OCI-LY7 (cell line): ENCODE measurements at regions not wholly inside any gene's neighbourhood (a gene's known extent, or its start where the extent isn't known, plus 50 kb on each side); places are given as distances from the start of the nearest gene placed in this dataset.

Experiments used
- CTCF ChIP-seq: fragments of 200-600 bp; sonication (generic); conservative IDR thresholded peaks from 2 replicates; pipeline ENCODE4 v1.5.1; 2014; ENCODE audit warnings: mild to moderate bottlenecking, antibody characterized with exemption, low read length, moderate library complexity, mixed read lengths
- EZH2phosphoT487 ChIP-seq: fragments of 200-600 bp; sonication (generic); IDR thresholded peaks from 2 replicates; pipeline ENCODE4 v1.6.1; 2018; ENCODE audit warnings: low read depth, borderline replicate concordance, mild to moderate bottlenecking, mixed run types, antibody characterized with exemption, low read length, moderate library complexity, mixed read lengths

- no peak for TF ChIP-seq CTCF
- TF ChIP-seq EZH2phosphoT487 = no peak
Measured at GRCh38 chr6:100179576-100179975, 185.6 kb upstream of the MCHR2 start.
